Cardiac muscle cell (in vitro differentiated cells and primary cell): ENCODE measurements at regions not wholly inside any gene's neighbourhood (a gene's known extent, or its start where the extent isn't known, plus 50 kb on each side); places are given as distances from the start of the nearest gene placed in this dataset.
A peak's percentile ranks its signal among the peaks of the same experiment; 100 is the strongest.

Experiments
- DNase-seq, 2 donors: peaks; one replicate each; pipeline versions ENCODE4 v3.0.0 to v3.0.0-alpha.2; 2010 to 2017; ENCODE audit warnings: low read depth in 1 of 2, low spot score in 1 of 2
- H3K27ac ChIP-seq: fragments of 200-600 bp; sonication (generic); 2 replicates; pipeline ENCODE4 v1.5.1; 2016
- H3K27me3 ChIP-seq: fragments of 200-600 bp; sonication (generic); 2 replicates; pipeline ENCODE4 v1.6.0; 2016; ENCODE audit warnings: control low read depth
- H3K36me3 ChIP-seq: fragments of 200-600 bp; sonication (generic); 2 replicates; pipeline ENCODE4 v1.5.1; 2016; ENCODE audit warnings: control low read depth
- H3K4me1 ChIP-seq: fragments of 200-600 bp; sonication (generic); 2 replicates; pipeline ENCODE4 v1.8.1; 2017; ENCODE audit warnings: low read depth, mild to moderate bottlenecking, mixed run types
- H3K4me3 ChIP-seq: fragments of 200-600 bp; sonication (generic); 2 replicates; pipeline ENCODE4 v1.5.1; 2016; ENCODE audit warnings: mild to moderate bottlenecking
- H3K9me3 ChIP-seq: fragments of 200-600 bp; sonication (generic); 2 replicates; pipeline ENCODE4 v1.5.1; 2017; ENCODE audit warnings: low read depth, mild to moderate bottlenecking, control low read depth
- CTCF ChIP-seq: IDR thresholded peaks from 2 replicates; pipeline ENCODE4 v1.5.1; 2012; ENCODE audit warnings: low read depth, mild to moderate bottlenecking, low read length

GRCh38 chr4:176548571-176548970 lies 228.8 kb downstream of the SPCS3 start:
- no peak for DNase-seq
- H3K9me3 ChIP-seq, result no peaks in the 10 kb centered on the region
- H3K4me3 ChIP-seq, result no peak overlapping the region
- no peaks in the 10 kb centered on the region for H3K27me3 ChIP-seq
- H3K36me3 ChIP-seq, result no peaks in the 10 kb centered on the region
- TF ChIP-seq CTCF, result no peak
- H3K27ac ChIP-seq, result no peak overlapping the region
- H3K4me1 ChIP-seq, result no peaks in the 10 kb centered on the region

- Histone ChIP-seq H3K4me3 (no peak overlapping the region), H3K27ac (no peak overlapping the region), H3K27me3 (no peaks in the 10 kb centered on the region), H3K4me1 (no peaks in the 10 kb centered on the region), H3K9me3 (no peaks in the 10 kb centered on the region), H3K36me3 (no peaks in the 10 kb centered on the region)
- no peak for TF ChIP-seq CTCF
- peak in 1 of 2 donors; percentile 18 for DNase-seq
Measured at GRCh38 chr4:176549161-176549865, 229.5 kb downstream of the SPCS3 start.

GRCh38 chr4:176558661-176559060 lies 234.1 kb downstream of the VEGFC start:
- H3K36me3 ChIP-seq, result no peaks in the 10 kb centered on the region
- DNase-seq, result no peak
- no peak overlapping the region for H3K27ac ChIP-seq
- no peaks in the 10 kb centered on the region for H3K9me3 ChIP-seq
- no peaks in the 10 kb centered on the region for H3K4me1 ChIP-seq
- no peak overlapping the region for H3K4me3 ChIP-seq
- TF ChIP-seq CTCF, result no peak
- H3K27me3 ChIP-seq, result no peaks in the 10 kb centered on the region

- Histone ChIP-seq H3K9me3 (no peaks in the 10 kb centered on the region), H3K36me3 (no peaks in the 10 kb centered on the region), H3K27me3 (no peaks in the 10 kb centered on the region), H3K4me1 (no peaks in the 10 kb centered on the region), H3K4me3 (no peak overlapping the region), H3K27ac (no peak overlapping the region)
- no peak for DNase-seq
- TF ChIP-seq CTCF, result no peak
Measured at GRCh38 chr4:176561368-176561767, 231.4 kb downstream of the VEGFC start.

GRCh38 chr4:176563591-176563990 lies 229.1 kb downstream of the VEGFC start:
- DNase-seq, result peak; percentile 12 to 85
- Histone ChIP-seq H3K27me3 (no peaks in the 10 kb centered on the region), H3K4me1 (no peaks in the 10 kb centered on the region), H3K27ac (no peak overlapping the region), H3K9me3 (no peaks in the 10 kb centered on the region), H3K36me3 (no peaks in the 10 kb centered on the region), H3K4me3 (no peak overlapping the region)
- peak; percentile 57 for TF ChIP-seq CTCF
